ENCODE measurements at regions not wholly inside any gene's neighbourhood (a gene's known extent, or its start where the extent isn't known, plus 50 kb on each side); places are given as distances from the start of the nearest gene placed in this dataset.
"Not testable (repeated sequence)": the region's sequence is repeated elsewhere in the genome, so short reads cannot be mapped to it uniquely, and the experiment has no call there.

GRCh38 chr3:181487236-181487978 is 224.3 kb upstream of the SOX2 start:
- no peak overlapping the region for H2AFZ ChIP-seq
- H3K9me3 ChIP-seq (ENCODE audit: control insufficient read depth, low read length) = no peaks in the 10 kb centered on the region
- no peak overlapping the region for H3K4me3 ChIP-seq (ENCODE audit: low read depth, low read length)
- no peak overlapping the region for H3K4me2 ChIP-seq (ENCODE audit: low read length)
- no peaks in the 10 kb centered on the region for H3K4me1 ChIP-seq
- H3K9ac ChIP-seq = no peak overlapping the region
- H3K79me2 ChIP-seq = no peaks in the 10 kb centered on the region
- no peak for TF ChIP-seq CTCF (IDR thresholded peaks at IDR 0.05)
- H3K36me3 ChIP-seq (ENCODE audit: control insufficient read depth, insufficient read depth, low read length) = no peaks in the 10 kb centered on the region
- H3K27ac ChIP-seq = no peak overlapping the region
- H3K27me3 ChIP-seq (ENCODE audit: control insufficient read depth, insufficient read depth, low read length) = no peaks in the 10 kb centered on the region

- H2AFZ ChIP-seq = no peak overlapping the region
- H3K4me2 ChIP-seq (ENCODE audit: low read length) = no peak overlapping the region
- no peak overlapping the region for H3K4me3 ChIP-seq (ENCODE audit: low read depth, low read length)
- H3K9me3 ChIP-seq (ENCODE audit: control insufficient read depth, low read length) = no peaks in the 10 kb centered on the region
- H3K27me3 ChIP-seq (ENCODE audit: control insufficient read depth, insufficient read depth, low read length) = no peaks in the 10 kb centered on the region
- no peaks in the 10 kb centered on the region for H3K36me3 ChIP-seq (ENCODE audit: control insufficient read depth, insufficient read depth, low read length)
- H3K4me1 ChIP-seq = no peaks in the 10 kb centered on the region
- no peak for TF ChIP-seq CTCF (IDR thresholded peaks at IDR 0.05)
- no peak overlapping the region for H3K27ac ChIP-seq
- H3K79me2 ChIP-seq = no peaks in the 10 kb centered on the region
- H3K9ac ChIP-seq = no peak overlapping the region
Measured at GRCh38 chr3:181486141-181486885, 225.4 kb upstream of the SOX2 start.

GRCh38 chr3:181484026-181484425 is 227.7 kb upstream of the SOX2 start:
- Histone ChIP-seq H2AFZ (no peak overlapping the region), H3K4me2 (ENCODE audit: low read length) (no peak overlapping the region), H3K9me3 (ENCODE audit: control insufficient read depth, low read length) (no peaks in the 10 kb centered on the region), H3K27me3 (ENCODE audit: control insufficient read depth, insufficient read depth, low read length) (no peaks in the 10 kb centered on the region), H3K79me2 (no peaks in the 10 kb centered on the region), H3K27ac (no peak overlapping the region), H3K4me3 (ENCODE audit: low read depth, low read length) (no peak overlapping the region), H3K36me3 (ENCODE audit: control insufficient read depth, insufficient read depth, low read length) (no peaks in the 10 kb centered on the region), H3K4me1 (no peaks in the 10 kb centered on the region), H3K9ac (no peak overlapping the region)
- no peak for TF ChIP-seq CTCF (IDR thresholded peaks at IDR 0.05)

DNA sequence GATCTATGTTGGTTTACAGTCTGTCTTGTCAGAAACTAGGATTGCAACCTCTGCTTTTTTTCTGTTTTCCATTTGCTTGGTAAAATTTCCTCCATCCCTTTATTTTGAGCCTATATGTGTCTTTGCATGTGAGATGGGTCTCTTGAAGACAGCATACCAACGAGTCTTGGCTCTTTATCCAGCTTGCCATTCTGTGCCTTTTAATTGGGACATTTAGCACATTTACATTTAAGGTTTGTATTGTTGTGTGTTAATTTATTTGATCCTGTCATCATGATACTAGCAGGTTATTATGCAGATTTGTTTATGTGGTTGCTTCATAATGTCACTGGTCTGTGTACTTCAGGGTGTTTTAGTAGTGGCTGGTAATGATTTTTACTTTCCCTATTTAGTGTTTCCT is 236.6 kb upstream of the SOX2 start:
- not testable (repeated sequence) for H3K4me2 ChIP-seq (ENCODE audit: low read length); H3K79me2 ChIP-seq; H3K36me3 ChIP-seq (ENCODE audit: control insufficient read depth, insufficient read depth, low read length); H3K27me3 ChIP-seq (ENCODE audit: control insufficient read depth, insufficient read depth, low read length); H3K9me3 ChIP-seq (ENCODE audit: control insufficient read depth, low read length); H3K27ac ChIP-seq; H2AFZ ChIP-seq; H3K9ac ChIP-seq; H3K4me3 ChIP-seq (ENCODE audit: low read depth, low read length); H3K4me1 ChIP-seq

GRCh38 chr3:181470349-181470748 is 241.4 kb upstream of the SOX2 start:
- Histone ChIP-seq H3K27ac (no peak overlapping the region), H3K9me3 (ENCODE audit: control insufficient read depth, low read length) (no peaks in the 10 kb centered on the region), H2AFZ (no peak overlapping the region), H3K36me3 (ENCODE audit: control insufficient read depth, insufficient read depth, low read length) (no peaks in the 10 kb centered on the region), H3K79me2 (no peaks in the 10 kb centered on the region), H3K9ac (no peak overlapping the region), H3K4me2 (ENCODE audit: low read length) (no peak overlapping the region), H3K27me3 (ENCODE audit: control insufficient read depth, insufficient read depth, low read length) (no peaks in the 10 kb centered on the region), H3K4me3 (ENCODE audit: low read depth, low read length) (no peak overlapping the region), H3K4me1 (no peaks in the 10 kb centered on the region)
- no peak for TF ChIP-seq CTCF (IDR thresholded peaks at IDR 0.05)
